ENCODE measurements at regions not wholly inside any gene's neighbourhood (a gene's known extent, or its start where the extent isn't known, plus 50 kb on each side); places are given as distances from the start of the nearest gene placed in this dataset.

GRCh38 chr2:117514371-117514770, 300.1 kb upstream of the DDX18 start:
- Histone ChIP-seq H3K27me3 (ENCODE audit: low read depth) (no peaks in the 10 kb centered on the region), H3K36me3 (no peaks in the 10 kb centered on the region), H3K27ac (replicated peaks) (no peak overlapping the region), H3K4me3 (no peak overlapping the region), H3K4me1 (no peaks in the 10 kb centered on the region), H3K9me3 (replicated peaks) (no peaks in the 10 kb centered on the region)
- intact Hi-C loops (cut with micrococcal nuclease) = no loop called here
- no peak for TF ChIP-seq CTCF (IDR thresholded peaks at IDR 0.05; ENCODE audit: borderline replicate concordance)
- DNase-seq = no peak

- Histone ChIP-seq H3K4me3 (no peak overlapping the region), H3K9me3 (replicated peaks) (no peaks in the 10 kb centered on the region), H3K27me3 (ENCODE audit: low read depth) (no peaks in the 10 kb centered on the region), H3K36me3 (no peaks in the 10 kb centered on the region), H3K27ac (replicated peaks) (no peak overlapping the region), H3K4me1 (peaks cover 14% of the 10 kb centered on the region)
- no peak for TF ChIP-seq CTCF (IDR thresholded peaks at IDR 0.05; ENCODE audit: borderline replicate concordance)
- intact Hi-C loops (cut with micrococcal nuclease) = no loop called here
- DNase-seq = no peak
Observed at GRCh38 chr2:117519238-117519637, 295.3 kb upstream of the DDX18 start.

- Histone ChIP-seq H3K27me3 (ENCODE audit: low read depth) (no peaks in the 10 kb centered on the region), H3K9me3 (replicated peaks) (no peaks in the 10 kb centered on the region), H3K4me1 (peaks cover 14% of the 10 kb centered on the region), H3K4me3 (no peak overlapping the region), H3K36me3 (no peaks in the 10 kb centered on the region), H3K27ac (replicated peaks) (no peak overlapping the region)
- intact Hi-C loops (cut with micrococcal nuclease) = no loop called here
- no peak for TF ChIP-seq CTCF (IDR thresholded peaks at IDR 0.05; ENCODE audit: borderline replicate concordance)
- no peak for DNase-seq
Observed at GRCh38 chr2:117519721-117520120, 294.8 kb upstream of the DDX18 start.

GRCh38 chr2:117523267-117523666, 291.2 kb upstream of the DDX18 start:
- intact Hi-C loops (cut with micrococcal nuclease) = no loop called here
- peaks cover 14% of the 10 kb centered on the region for H3K4me1 ChIP-seq

GRCh38 chr2:117523711-117524238, 290.7 kb upstream of the DDX18 start:
- Histone ChIP-seq H3K36me3 (no peaks in the 10 kb centered on the region), H3K9me3 (replicated peaks) (no peaks in the 10 kb centered on the region), H3K27me3 (ENCODE audit: low read depth) (no peaks in the 10 kb centered on the region), H3K4me1 (peaks cover 14% of the 10 kb centered on the region), H3K4me3 (no peak overlapping the region), H3K27ac (replicated peaks) (no peak overlapping the region)
- intact Hi-C loops (cut with micrococcal nuclease) = no loop called here
- DNase-seq = no peak
- TF ChIP-seq CTCF (IDR thresholded peaks at IDR 0.05; ENCODE audit: borderline replicate concordance) = no peak

More at GRCh38 chr2:117523267-117523666, 291.2 kb upstream of the DDX18 start:
- TF ChIP-seq CTCF (IDR thresholded peaks at IDR 0.05; ENCODE audit: borderline replicate concordance) = no peak
- Histone ChIP-seq H3K36me3 (no peaks in the 10 kb centered on the region), H3K27me3 (ENCODE audit: low read depth) (no peaks in the 10 kb centered on the region), H3K4me3 (no peak overlapping the region), H3K27ac (replicated peaks) (no peak overlapping the region), H3K9me3 (replicated peaks) (no peaks in the 10 kb centered on the region)
- DNase-seq = peak; percentile 66

Data from left ventricle myocardium inferior (tissue), 1 donor.